ENCODE measurements at regions not wholly inside any gene's neighbourhood (a gene's known extent, or its start where the extent isn't known, plus 50 kb on each side); places are given as distances from the start of the nearest gene placed in this dataset.

GRCh38 chr3:168455814-168456213 is 360.1 kb upstream of the GOLIM4 start:
- WGBS, 2 experiments (ENCODE audit: extremely low coverage in 2 of 2, insufficient read length in 1 of 2): 76% methylated on average over 2 of the region's 5 CpGs; no CpG with 5 or more reads in 1 of the 2 experiments
- H3K9me1 ChIP-seq (ENCODE audit: insufficient read depth, low read length): no peaks in the 10 kb centered on the region
- in situ Hi-C loops (cut with MboI; ENCODE audit: low sequenced_read_pairs): no loop called here
- H2BK20ac ChIP-seq (ENCODE audit: low read depth, low read length): no peak overlapping the region
- H3K23ac ChIP-seq (ENCODE audit: low read depth, low read length): no peak overlapping the region
- no peak overlapping the region for H4K91ac ChIP-seq (ENCODE audit: insufficient read depth, low read depth, low read length)
- H3K4ac ChIP-seq (ENCODE audit: low read depth, low read length): no peak overlapping the region
- H3K4me3 ChIP-seq (ENCODE audit: insufficient read depth, low read depth, low read length): no peak overlapping the region
- no peaks in the 10 kb centered on the region for H3K79me1 ChIP-seq (ENCODE audit: low read depth in 1 of 2, low read length in 2 of 2)
- no peak overlapping the region for H2BK15ac ChIP-seq (ENCODE audit: low read depth, low read length)
- no peak overlapping the region for H2AFZ ChIP-seq (replicated peaks; ENCODE audit: low read length, poor library complexity)
- H3K27ac ChIP-seq (ENCODE audit: insufficient read depth, low read length): no peak overlapping the region
- BruUV-seq (replicated peaks): no TSS peak
- no peak overlapping the region for H3K4me2 ChIP-seq (ENCODE audit: low read depth, low read length)
- H3K14ac ChIP-seq (replicated peaks; ENCODE audit: low read depth, low read length): no peak overlapping the region
- TF ChIP-seq NFE2L2 (IDR thresholded peaks at IDR 0.05; ENCODE audit: low read depth, low read length) (no peak), FOS (IDR thresholded peaks at IDR 0.05; ENCODE audit: low read depth, low read length) (no peak), BHLHE40 (IDR thresholded peaks at IDR 0.05; ENCODE audit: low read depth, low read length) (no peak), MAZ (IDR thresholded peaks at IDR 0.05; ENCODE audit: borderline replicate concordance, low read depth, low read length) (no peak), CEBPB (IDR thresholded peaks at IDR 0.05; ENCODE audit: low read depth, low read length) (no peak)
- no peaks in the 10 kb centered on the region for H3K4me1 ChIP-seq (ENCODE audit: control insufficient read depth, insufficient read depth, low read length)
- ChIA-PET POLR2A (ENCODE audit: unreplicated experiment) (no interaction called here), CTCF (no interaction called here)
- H2AK9ac ChIP-seq (replicated peaks; ENCODE audit: low read depth, low read length, poor library complexity): no peak overlapping the region
- no peaks in the 10 kb centered on the region for H4K20me1 ChIP-seq (ENCODE audit: insufficient read depth, low read length)
- no peaks in the 10 kb centered on the region for H3K9me3 ChIP-seq (ENCODE audit: control insufficient read depth, insufficient read depth, low read length)
- no peak overlapping the region for H4K5ac ChIP-seq (ENCODE audit: low read depth, low read length)
- H2AK5ac ChIP-seq (ENCODE audit: low read depth, low read length): no peak overlapping the region
- dilution Hi-C loops (cut with HindIII; ENCODE audit: low sequenced_read_pairs, unreplicated experiment): no loop called here
- intact Hi-C loops (cut with micrococcal nuclease): no loop called here
- H3K56ac ChIP-seq (ENCODE audit: extremely low read depth, insufficient read depth, low read length): no peak overlapping the region
- no peak overlapping the region for H2BK5ac ChIP-seq (ENCODE audit: low read depth, low read length, poor library complexity, severe bottlenecking)
- ATAC-seq (ENCODE audit: low read depth) (no peak), DNase-seq (no peak)
- no peaks in the 10 kb centered on the region for H3K27me3 ChIP-seq (ENCODE audit: control insufficient read depth, insufficient read depth, low read length)
- H3K36me3 ChIP-seq (ENCODE audit: control insufficient read depth, insufficient read depth, low read length): no peaks in the 10 kb centered on the region
- H2BK120ac ChIP-seq (ENCODE audit: low read depth, low read length): no peak overlapping the region
- H3K9ac ChIP-seq (ENCODE audit: low read depth, low read length): no peak overlapping the region
- no peak overlapping the region for H3K18ac ChIP-seq (ENCODE audit: low read depth, low read length)
- no peak overlapping the region for H4K8ac ChIP-seq (ENCODE audit: low read depth in 2 of 2, low read length in 2 of 2)
